ENCODE measurements at regions not wholly inside any gene's neighbourhood (a gene's known extent, or its start where the extent isn't known, plus 50 kb on each side); places are given as distances from the start of the nearest gene placed in this dataset.

- no peaks in the 10 kb centered on the region for H3K4me1 ChIP-seq (ENCODE audit: insufficient read depth)
- H3F3A ChIP-seq (ENCODE audit: insufficient read depth) = no peaks in the 10 kb centered on the region
- H4K20me1 ChIP-seq (ENCODE audit: insufficient read depth) = no peaks in the 10 kb centered on the region
- H2AFZ ChIP-seq = no peak overlapping the region
- no peak overlapping the region for H3K4me3 ChIP-seq
- no peaks in the 10 kb centered on the region; the same call in 1 of the 2 replicates for H3K27me3 ChIP-seq (replicated peaks; ENCODE audit: insufficient read depth)
- no peaks in the 10 kb centered on the region for H3K36me3 ChIP-seq (ENCODE audit: low read depth)
- in situ Hi-C loops (cut with MboI) = no loop called here
- H3K9ac ChIP-seq = no peak overlapping the region
- H3K4me2 ChIP-seq (ENCODE audit: unreplicated experiment) = no peak overlapping the region
- no peak overlapping the region for H3K27ac ChIP-seq
- no peak for DNase-seq
- TF ChIP-seq EZH2phosphoT487 (IDR thresholded peaks at IDR 0.05; ENCODE audit: insufficient read depth, low read depth) = no peak
- no peak for TF ChIP-seq EZH2 (IDR thresholded peaks at IDR 0.05; ENCODE audit: insufficient read depth, poor library complexity, severe bottlenecking)
- no peaks in the 10 kb centered on the region for H3K9me2 ChIP-seq (ENCODE audit: insufficient read depth)
- no peaks in the 10 kb centered on the region for H3K9me3 ChIP-seq (ENCODE audit: low read depth)
- no peaks in the 10 kb centered on the region for H3K79me2 ChIP-seq (ENCODE audit: insufficient read depth)
- WGBS, 2 experiments (ENCODE audit: low coverage in 1 of 2, low lambda C conversion rate in 2 of 2, missing lambda C conversion rate in 2 of 2) = 17 to 22% methylated on average over 4 of the region's 4 CpGs
Observed at GRCh38 chr7:136693166-136694119, 175.0 kb upstream of the CHRM2 start.

DNA sequence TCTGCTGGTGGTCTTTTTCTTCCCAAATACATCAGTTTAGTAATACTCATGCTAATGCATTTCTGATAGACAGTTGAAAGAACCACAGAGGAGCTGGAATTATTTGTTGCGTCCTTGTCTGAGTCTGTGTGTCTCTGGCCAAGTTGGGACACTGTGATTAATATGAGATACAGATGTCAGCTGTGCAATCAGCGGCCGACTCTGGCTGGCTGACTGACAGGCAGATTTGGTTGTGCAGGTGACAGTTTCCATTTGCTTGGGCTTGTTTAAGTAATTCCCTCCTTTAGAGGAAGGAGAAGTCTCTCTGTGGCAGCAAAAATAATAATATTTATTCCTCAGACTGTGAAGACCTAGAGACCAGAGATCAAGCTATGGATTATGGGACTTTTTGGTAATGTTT is 176.2 kb upstream of the CHRM2 start:
- Histone ChIP-seq H3K9me2 (ENCODE audit: insufficient read depth) (no peaks in the 10 kb centered on the region), H4K20me1 (ENCODE audit: insufficient read depth) (no peaks in the 10 kb centered on the region), H3K4me2 (ENCODE audit: unreplicated experiment) (no peak overlapping the region), H3K9ac (no peak overlapping the region), H3K4me3 (no peak overlapping the region), H3K27me3 (replicated peaks; ENCODE audit: insufficient read depth) (no peaks in the 10 kb centered on the region; the same call in 1 of the 2 replicates), H3K27ac (no peak overlapping the region), H3K36me3 (ENCODE audit: low read depth) (no peaks in the 10 kb centered on the region), H3K9me3 (ENCODE audit: low read depth) (no peaks in the 10 kb centered on the region), H3K79me2 (ENCODE audit: insufficient read depth) (no peaks in the 10 kb centered on the region), H2AFZ (no peak overlapping the region), H3F3A (ENCODE audit: insufficient read depth) (no peaks in the 10 kb centered on the region), H3K4me1 (ENCODE audit: insufficient read depth) (no peaks in the 10 kb centered on the region)
- in situ Hi-C loops (cut with MboI) = no loop called here
- TF ChIP-seq EZH2 (IDR thresholded peaks at IDR 0.05; ENCODE audit: insufficient read depth, poor library complexity, severe bottlenecking) (no peak), EZH2phosphoT487 (IDR thresholded peaks at IDR 0.05; ENCODE audit: insufficient read depth, low read depth) (no peak)
- 3 to 6% methylated on average over 3 of the region's 3 CpGs for WGBS, 2 experiments (ENCODE audit: low coverage in 1 of 2, low lambda C conversion rate in 2 of 2, missing lambda C conversion rate in 2 of 2)
- DNase-seq = no peak

DNA sequence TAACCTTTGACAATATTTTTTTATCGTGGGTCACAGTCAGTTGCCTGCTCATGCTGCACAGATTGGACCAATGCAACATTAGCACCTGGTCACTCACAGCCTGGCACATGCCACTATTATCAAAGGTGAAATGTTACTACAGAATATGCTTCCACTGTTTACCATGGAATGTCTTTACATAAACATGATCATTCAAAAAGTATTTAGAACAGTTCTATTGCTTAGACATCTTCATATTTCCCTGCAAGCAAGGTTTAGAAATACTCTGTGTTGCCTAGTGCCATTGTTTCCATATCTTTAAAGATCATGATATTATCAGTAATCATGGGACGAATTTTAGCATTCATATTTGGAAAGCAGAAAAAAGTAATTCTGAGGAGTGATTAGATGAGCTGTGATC is 179.9 kb upstream of the CHRM2 start:
- H3K4me3 ChIP-seq = no peak overlapping the region
- no peak overlapping the region for H2AFZ ChIP-seq
- no peaks in the 10 kb centered on the region for H3K36me3 ChIP-seq (ENCODE audit: low read depth)
- 8% methylated on average over 2 of the region's 2 CpGs for WGBS, 2 experiments (ENCODE audit: low coverage in 1 of 2, low lambda C conversion rate in 2 of 2, missing lambda C conversion rate in 2 of 2)
- no peaks in the 10 kb centered on the region for H3F3A ChIP-seq (ENCODE audit: insufficient read depth)
- H3K9ac ChIP-seq = no peak overlapping the region
- H3K27me3 ChIP-seq (replicated peaks; ENCODE audit: insufficient read depth) = no peaks in the 10 kb centered on the region; the same call in 1 of the 2 replicates
- no peaks in the 10 kb centered on the region for H3K9me3 ChIP-seq (ENCODE audit: low read depth)
- DNase-seq = no peak
- H3K4me2 ChIP-seq (ENCODE audit: unreplicated experiment) = no peak overlapping the region
- in situ Hi-C loops (cut with MboI) = no loop called here
- H3K9me2 ChIP-seq (ENCODE audit: insufficient read depth) = no peaks in the 10 kb centered on the region
- H4K20me1 ChIP-seq (ENCODE audit: insufficient read depth) = no peaks in the 10 kb centered on the region
- H3K27ac ChIP-seq = no peak overlapping the region
- H3K4me1 ChIP-seq (ENCODE audit: insufficient read depth) = no peaks in the 10 kb centered on the region; the same call in 1 of the 2 replicates
- H3K79me2 ChIP-seq (ENCODE audit: insufficient read depth) = no peaks in the 10 kb centered on the region
- no peak for TF ChIP-seq EZH2phosphoT487 (IDR thresholded peaks at IDR 0.05; ENCODE audit: insufficient read depth, low read depth)
- TF ChIP-seq EZH2 (IDR thresholded peaks at IDR 0.05; ENCODE audit: insufficient read depth, poor library complexity, severe bottlenecking) = no peak

DNA sequence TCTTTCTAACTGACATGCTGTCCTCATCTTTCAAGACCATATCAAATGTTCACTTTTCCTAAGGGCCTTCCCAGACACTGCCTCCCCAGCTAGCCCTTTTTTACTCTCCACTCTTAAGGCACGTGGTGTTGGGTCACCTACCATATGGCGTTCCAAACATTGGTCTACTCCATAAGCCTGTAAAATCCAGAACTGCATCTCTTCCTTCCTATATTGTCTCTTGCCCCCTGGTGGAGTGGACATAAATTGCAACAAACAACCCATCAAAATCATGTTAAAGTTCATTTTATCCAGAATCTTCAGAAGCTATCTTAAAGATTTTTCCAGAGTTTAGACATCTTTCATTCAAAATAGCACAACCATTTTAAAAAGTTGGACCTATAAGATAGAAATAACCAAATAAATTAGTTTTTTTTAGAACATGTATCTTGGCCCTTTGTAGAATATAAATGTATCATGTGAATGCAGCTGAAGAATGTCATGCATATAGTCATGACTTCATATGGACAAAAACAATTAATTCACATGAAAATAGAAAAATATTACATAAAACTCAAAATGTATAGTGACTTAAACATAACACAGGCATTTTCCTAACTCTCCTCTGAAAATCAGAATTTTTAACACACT is 180.6 kb upstream of the CHRM2 start:
- Histone ChIP-seq H3K79me2 (ENCODE audit: insufficient read depth) (no peaks in the 10 kb centered on the region), H3K4me2 (ENCODE audit: unreplicated experiment) (no peak overlapping the region), H3K36me3 (ENCODE audit: low read depth) (no peaks in the 10 kb centered on the region), H3K9me3 (ENCODE audit: low read depth) (no peaks in the 10 kb centered on the region), H3K4me1 (ENCODE audit: insufficient read depth) (no peaks in the 10 kb centered on the region; the same call in 1 of the 2 replicates), H2AFZ (no peak overlapping the region), H3K27ac (no peak overlapping the region), H3F3A (ENCODE audit: insufficient read depth) (no peaks in the 10 kb centered on the region), H4K20me1 (ENCODE audit: insufficient read depth) (no peaks in the 10 kb centered on the region), H3K9ac (no peak overlapping the region), H3K4me3 (no peak overlapping the region), H3K9me2 (ENCODE audit: insufficient read depth) (no peaks in the 10 kb centered on the region), H3K27me3 (replicated peaks; ENCODE audit: insufficient read depth) (no peaks in the 10 kb centered on the region; the same call in 1 of the 2 replicates)
- WGBS, 2 experiments (ENCODE audit: low coverage in 1 of 2, low lambda C conversion rate in 2 of 2, missing lambda C conversion rate in 2 of 2) = 35 to 38% methylated on average over 2 of the region's 2 CpGs
- TF ChIP-seq EZH2 (IDR thresholded peaks at IDR 0.05; ENCODE audit: insufficient read depth, poor library complexity, severe bottlenecking) (no peak), EZH2phosphoT487 (IDR thresholded peaks at IDR 0.05; ENCODE audit: insufficient read depth, low read depth) (no peak)
- DNase-seq = peak; percentile 49
- in situ Hi-C loops (cut with MboI) = no loop called here

Measured in GM23248 (cell line).